H1 (cell line): ENCODE measurements at regions not wholly inside any gene's neighbourhood (a gene's known extent, or its start where the extent isn't known, plus 50 kb on each side); places are given as distances from the start of the nearest gene placed in this dataset.

Experiments
- CTCF ChIA-PET: fragments of 300-600 bp; sonication (Branson Sonifier 250); formaldehyde crosslinking; loops from one replicate; lab custom pipeline; 2021; ENCODE audit not compliant: partially characterized antibody; lab: Charles Lee
- POLR2A ChIA-PET: fragments of 300-600 bp; sonication (Branson Sonifier 250); formaldehyde crosslinking; loops from one replicate; lab custom pipeline; 2021; ENCODE audit warnings: inconsistent platforms; ENCODE audit not compliant: partially characterized antibody; lab: Charles Lee
- DNase-seq, 2 experiments: peaks; one replicate each; pipeline versions ENCODE4 v3.0.0 to v3.0.0-alpha.2; 2010 to 2022; ENCODE audit warnings: low spot score in 2 of 2, low read depth in 1 of 2, mixed read lengths in 1 of 2
- FAIRE-seq: peaks from 2 replicates; lab custom pipeline; 2011; peaks lifted over from hg19 to GRCh38; lab: Jason Lieb, UNC
- H2AFZ ChIP-seq: 2 replicates; pipeline ENCODE4 v1.8.1; 2012; ENCODE audit warnings: low read length, inconsistent platforms
- H2AK5ac ChIP-seq: 2 replicates; pipeline ENCODE4 v1.6.1; 2013; ENCODE audit warnings: low read depth, low read length
- H2BK120ac ChIP-seq: replicated peaks from 2 replicates; pipeline ENCODE3; 2013; ENCODE audit warnings: low read depth, low read length, inconsistent platforms
- H2BK12ac ChIP-seq: 2 replicates; pipeline ENCODE4 v1.6.1; 2013; ENCODE audit warnings: low read depth, low read length
- H2BK15ac ChIP-seq: 2 replicates; pipeline ENCODE4 v1.6.1; 2013; ENCODE audit warnings: low read length
- H2BK20ac ChIP-seq: 2 replicates; pipeline ENCODE4 v1.6.1; 2013; ENCODE audit warnings: low read length
- H2BK5ac ChIP-seq: 2 replicates; pipeline ENCODE4 v1.6.1; 2013; ENCODE audit warnings: low read depth, low read length
- H3K14ac ChIP-seq: 2 replicates; pipeline ENCODE4 v1.6.1; 2013; ENCODE audit warnings: inconsistent platforms; ENCODE audit not compliant: insufficient read length
- H3K18ac ChIP-seq: 2 replicates; pipeline ENCODE4 v1.6.1; 2013; ENCODE audit warnings: low read length; ENCODE audit errors: extremely low read depth
- H3K23ac ChIP-seq: 2 replicates; pipeline ENCODE4 v1.6.1; 2013; ENCODE audit warnings: inconsistent platforms; ENCODE audit not compliant: insufficient read length
- H3K23me2 ChIP-seq: 2 replicates; pipeline ENCODE4 v1.6.1; 2013; ENCODE audit warnings: low read depth, low read length
- H3K27ac ChIP-seq: 2 replicates; pipeline ENCODE4 v1.6.1; 2011; ENCODE audit warnings: low read depth, low read length, inconsistent platforms
- H3K27me3 ChIP-seq, 4 experiments: replicated peaks in 1 of 4; 1 replicate in 1 of 4; 2 replicates in 3 of 4; pipeline versions ENCODE4 v1.6.1 to v1.8.1; 2011 to 2013; ENCODE audit warnings: low read length in 3 of 4, mild to moderate bottlenecking in 3 of 4, inconsistent platforms in 2 of 4, mixed read lengths in 2 of 4, moderate library complexity in 1 of 4; ENCODE audit not compliant: control insufficient read depth in 3 of 4, insufficient read depth in 3 of 4; ENCODE audit errors: extremely low read depth in 1 of 4
- H3K36me3 ChIP-seq, 4 experiments: 2 replicates each; pipeline versions ENCODE4 v1.6.1 to v1.8.1; 2011 to 2013; ENCODE audit warnings: mild to moderate bottlenecking in 4 of 4, low read length in 3 of 4, moderate library complexity in 2 of 4, control low read depth in 1 of 4, inconsistent platforms in 1 of 4; ENCODE audit not compliant: insufficient read depth in 4 of 4, control insufficient read depth in 2 of 4
- H3K4ac ChIP-seq: replicated peaks from 2 replicates; pipeline ENCODE3; 2013; ENCODE audit warnings: low read length, low read depth, mixed read lengths, inconsistent platforms; ENCODE audit not compliant: insufficient read length
- H3K4me1 ChIP-seq, 4 experiments: replicated peaks in 1 of 4; 1 replicate in 1 of 4; 2 replicates in 3 of 4; pipeline versions ENCODE4 v1.6.1 to v1.8.1; 2011 to 2013; ENCODE audit warnings: low read length in 3 of 4, inconsistent platforms in 2 of 4, mixed read lengths in 1 of 4; ENCODE audit not compliant: insufficient read depth in 4 of 4, control insufficient read depth in 3 of 4
- H3K4me2 ChIP-seq, 2 experiments: 2 replicates each; pipeline versions ENCODE4 v1.6.1 to v1.8.1; 2011 to 2013; ENCODE audit warnings: low read depth in 2 of 2, low read length in 2 of 2, control low read depth in 1 of 2, inconsistent platforms in 1 of 2, mild to moderate bottlenecking in 1 of 2; ENCODE audit not compliant: insufficient read depth in 1 of 2
- H3K4me3 ChIP-seq, 4 experiments: fragments of 200-600, 300-600 bp in 1 of 4; sonication (generic), shearing (Covaris generic), sonication (Bioruptor Twin) in 1 of 4; 2 replicates each; pipeline versions ENCODE4 v1.5.1 to v1.8.1; 2011 to 2016; ENCODE audit warnings: low read length in 4 of 4, low read depth in 3 of 4, control low read depth in 2 of 4, inconsistent platforms in 2 of 4, mild to moderate bottlenecking in 2 of 4, mixed read lengths in 1 of 4, moderate library complexity in 1 of 4; ENCODE audit not compliant: insufficient read depth in 2 of 4; ENCODE audit errors: extremely low read depth in 1 of 4
- H3K56ac ChIP-seq: replicated peaks from 2 replicates; pipeline ENCODE3; 2013; ENCODE audit warnings: low read depth, mild to moderate bottlenecking, mixed read lengths, low read length, inconsistent platforms; ENCODE audit not compliant: insufficient read length
- H3K79me1 ChIP-seq: 2 replicates; pipeline ENCODE4 v1.6.1; 2013; ENCODE audit warnings: low read depth, low read length, control low read depth
- H3K79me2 ChIP-seq, 2 experiments: 2 replicates each; pipeline versions ENCODE4 v1.6.1 to v1.8.1; 2012 to 2013; ENCODE audit warnings: low read length in 2 of 2, mild to moderate bottlenecking in 2 of 2, inconsistent platforms in 1 of 2; ENCODE audit not compliant: insufficient read depth in 2 of 2, control insufficient read depth in 1 of 2
- H3K9ac ChIP-seq, 4 experiments: replicated peaks in 1 of 4; 1 replicate in 1 of 4; 2 replicates in 3 of 4; pipeline versions ENCODE4 v1.6.1 to v1.8.1; 2011 to 2013; ENCODE audit warnings: low read depth in 3 of 4, low read length in 3 of 4, control low read depth in 2 of 4, mild to moderate bottlenecking in 2 of 4, moderate library complexity in 2 of 4, inconsistent platforms in 1 of 4; ENCODE audit errors: extremely low read depth in 1 of 4
- H3K9me3 ChIP-seq, 2 experiments: 2 replicates each; pipeline versions ENCODE4 v1.6.1 to v1.8.1; 2012 to 2013; ENCODE audit warnings: mild to moderate bottlenecking in 2 of 2, moderate library complexity in 2 of 2, control low read depth in 1 of 2, inconsistent platforms in 1 of 2, low read depth in 1 of 2, low read length in 1 of 2, mixed read lengths in 1 of 2; ENCODE audit not compliant: insufficient read depth in 2 of 2
- H4K20me1 ChIP-seq, 2 experiments: replicated peaks in 1 of 2; 2 replicates each; pipeline versions ENCODE3 to v1.8.1; 2011 to 2013; ENCODE audit warnings: inconsistent platforms in 2 of 2, low read length in 2 of 2, mild to moderate bottlenecking in 1 of 2; ENCODE audit not compliant: insufficient read depth in 2 of 2, control insufficient read depth in 1 of 2
- H4K5ac ChIP-seq: 2 replicates; pipeline ENCODE4 v1.6.1; 2013; ENCODE audit warnings: low read length, low read depth, mixed read lengths, inconsistent platforms; ENCODE audit not compliant: insufficient read length
- H4K8ac ChIP-seq: 2 replicates; pipeline ENCODE4 v1.8.0; 2013; ENCODE audit warnings: mild to moderate bottlenecking, moderate library complexity, low read length, inconsistent platforms; ENCODE audit not compliant: insufficient read depth; ENCODE audit errors: extremely low read depth
- H4K91ac ChIP-seq: replicated peaks from 2 replicates; pipeline ENCODE3; 2013; ENCODE audit warnings: low read length, mixed read lengths, inconsistent platforms; ENCODE audit not compliant: insufficient read length
- ATF3 ChIP-seq: IDR thresholded peaks from 2 replicates; pipeline ENCODE4 v1.6.1; 2011; ENCODE audit warnings: low read depth, mild to moderate bottlenecking, low read length; ENCODE audit not compliant: insufficient read depth
- CBX5 ChIP-seq: fragments of 300-800, 300-1000 bp; sonication (generic); IDR thresholded peaks from 2 replicates; pipeline ENCODE4 v1.7.1; 2016; ENCODE audit warnings: antibody characterized with exemption, low read length, low read depth
- CEBPB ChIP-seq: IDR thresholded peaks from 2 replicates; pipeline ENCODE4 v1.6.1; 2012; ENCODE audit warnings: low read depth, low read length
- CHD2 ChIP-seq: IDR thresholded peaks from 2 replicates; pipeline ENCODE4 v1.6.1; 2012; ENCODE audit warnings: low read length, improper control_type of control experiment
- CTBP2 ChIP-seq: IDR thresholded peaks from 2 replicates; pipeline ENCODE4 v1.7.0; 2011; ENCODE audit warnings: borderline replicate concordance, mild to moderate bottlenecking, moderate library complexity, mixed read lengths, low read length; ENCODE audit not compliant: insufficient read depth, insufficient read length
- CTCF ChIP-seq, 3 experiments: IDR thresholded peaks; 1 replicate in 2 of 3; 2 replicates in 1 of 3; pipeline versions ENCODE4 v1.5.1 to v1.6.1; 2011; ENCODE audit warnings: low read length in 3 of 3, mild to moderate bottlenecking in 3 of 3, inconsistent platforms in 2 of 3, low read depth in 1 of 3, moderate library complexity in 1 of 3; ENCODE audit not compliant: insufficient read depth in 1 of 3; ENCODE audit errors: control extremely low read depth in 1 of 3
- JUN ChIP-seq: IDR thresholded peaks from 2 replicates; pipeline ENCODE4 v1.6.1; 2011; ENCODE audit warnings: low read depth, mild to moderate bottlenecking, improper control_type of control experiment, low read length
- RAD21 ChIP-seq, 2 experiments: IDR thresholded peaks in 1 of 2; conservative IDR thresholded peaks in 1 of 2; 2 replicates each; pipeline ENCODE4 v1.6.1; 2011; ENCODE audit warnings: low read depth in 2 of 2, low read length in 2 of 2, improper control_type of control experiment in 1 of 2, inconsistent platforms in 1 of 2, mild to moderate bottlenecking in 1 of 2, moderate library complexity in 1 of 2
- RBBP5 ChIP-seq: IDR thresholded peaks from 2 replicates; pipeline ENCODE4 v1.7.1; 2012; ENCODE audit warnings: low read depth, mild to moderate bottlenecking, inconsistent platforms, low read length, moderate library complexity, borderline replicate concordance
- SP4 ChIP-seq: IDR thresholded peaks from 2 replicates; pipeline ENCODE4 v1.6.1; 2012; ENCODE audit warnings: low read length, inconsistent platforms
- USF2 ChIP-seq: IDR thresholded peaks from 2 replicates; pipeline ENCODE4 v1.6.1; 2011; ENCODE audit warnings: low read length, improper control_type of control experiment

GRCh38 chr10:44858988-44859387, 52.1 kb upstream of the TMEM72 start:
- H3K9me3 ChIP-seq: no peaks in the 10 kb centered on the region
- no peak overlapping the region for H3K9ac ChIP-seq
- no peak overlapping the region for H4K91ac ChIP-seq
- no peak overlapping the region for H3K4ac ChIP-seq
- POLR2A ChIA-PET: interaction anchor here (0.6 kb wide), 1 partner anchor 25 kb away, joined by 3 read pairs; no protein-coding TSS in a partner anchor
- no peak overlapping the region for H3K14ac ChIP-seq
- FAIRE-seq (no peak), DNase-seq (peak in 1 of 2 experiments; percentile 16)
- H3K27ac ChIP-seq: no peak overlapping the region
- H2BK5ac ChIP-seq: no peak overlapping the region
- H3K23me2 ChIP-seq: no peaks in the 10 kb centered on the region
- no peak overlapping the region for H4K8ac ChIP-seq
- CTCF ChIA-PET: interaction anchor here (1.0 to 3.2 kb wide), 9 partner anchors 12 to 1175 kb away, joined by 3 to 26 read pairs (median 4); no protein-coding TSS in a partner anchor
- peaks cover 3 to 18% (median 15%) of the 10 kb centered on the region in 4 experiments for H3K27me3 ChIP-seq
- no peak overlapping the region for H2AK5ac ChIP-seq
- H3K23ac ChIP-seq: no peak overlapping the region
- no peak overlapping the region for H2BK15ac ChIP-seq
- H3K4me3 ChIP-seq: no peak overlapping the region
- peaks cover 2 to 16% (median 8%) of the 10 kb centered on the region in 4 experiments for H3K4me1 ChIP-seq
- no peaks in the 10 kb centered on the region for H3K79me1 ChIP-seq
- no peak overlapping the region for H2BK120ac ChIP-seq
- no peak overlapping the region for H2AFZ ChIP-seq
- H3K79me2 ChIP-seq: no peaks in the 10 kb centered on the region
- no peaks in the 10 kb centered on the region for H4K20me1 ChIP-seq
- no peak overlapping the region for H3K4me2 ChIP-seq
- H2BK20ac ChIP-seq: no peak overlapping the region
- H4K5ac ChIP-seq: no peak overlapping the region
- no peak overlapping the region for H3K18ac ChIP-seq
- no peaks in the 10 kb centered on the region for H3K36me3 ChIP-seq
- no peak overlapping the region for H3K56ac ChIP-seq
- H2BK12ac ChIP-seq: no peak overlapping the region
- TF ChIP-seq RAD21 (IDR thresholded peaks at IDR 0.05 in 1 of 2, conservative IDR thresholded peaks at IDR 0.05 in 1 of 2; ENCODE audit: low read depth in 2 of 2, low read length in 2 of 2) (no peak), CTBP2 (no peak), JUN (no peak), USF2 (no peak), CEBPB (no peak), CBX5 (no peak), CHD2 (no peak), SP4 (no peak), RBBP5 (no peak), ATF3 (no peak), CTCF (IDR thresholded peaks at IDR 0.05; ENCODE audit: control extremely low read depth in 1 of 3, insufficient read depth in 1 of 3, low read depth in 1 of 3, low read length in 3 of 3) (no peak)
